OCI-LY1 (cell line): ENCODE measurements at regions not wholly inside any gene's neighbourhood (a gene's known extent, or its start where the extent isn't known, plus 50 kb on each side); places are given as distances from the start of the nearest gene placed in this dataset.

Experiments
- EZH2 ChIP-seq: fragments of 200-600 bp; sonication (generic), shearing (Covaris generic); IDR thresholded peaks from 2 replicates; pipeline ENCODE4 v1.8.0; 2017; ENCODE audit warnings: borderline replicate concordance, mixed run types, mild to moderate bottlenecking, antibody characterized with exemption, low read length, moderate library complexity, mixed read lengths
- TF ChIP-seq, protein P1 (sequence below): fragments of 200-600 bp; sonication (generic), shearing (Covaris generic); IDR thresholded peaks from 2 replicates; pipeline ENCODE4 v1.5.1; 2017; ENCODE audit warnings: mild to moderate bottlenecking, antibody characterized with exemption, low read length, moderate library complexity, mixed read lengths

DNA sequence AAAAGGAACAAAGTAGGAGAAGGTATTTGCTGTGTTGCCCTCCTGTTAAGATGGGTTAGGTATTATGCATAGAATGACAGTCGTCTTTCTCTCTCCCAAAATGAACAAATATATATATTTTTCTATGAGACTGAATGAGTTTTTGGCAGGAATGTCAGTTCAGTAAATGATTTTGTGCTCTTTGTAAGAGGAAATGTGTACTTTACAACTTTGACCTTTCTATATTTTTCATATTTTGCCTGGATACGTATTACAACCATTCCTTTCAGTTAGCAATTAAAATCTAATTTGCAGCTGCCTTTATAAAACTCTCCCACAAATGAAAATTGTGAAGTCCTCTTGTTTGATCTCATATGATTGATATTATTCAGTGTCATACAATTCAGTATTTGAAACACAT is 336.6 kb upstream of the MEOX2 start:
- TF ChIP-seq EZH2 = no peak
- TF ChIP-seq, protein P1, sequence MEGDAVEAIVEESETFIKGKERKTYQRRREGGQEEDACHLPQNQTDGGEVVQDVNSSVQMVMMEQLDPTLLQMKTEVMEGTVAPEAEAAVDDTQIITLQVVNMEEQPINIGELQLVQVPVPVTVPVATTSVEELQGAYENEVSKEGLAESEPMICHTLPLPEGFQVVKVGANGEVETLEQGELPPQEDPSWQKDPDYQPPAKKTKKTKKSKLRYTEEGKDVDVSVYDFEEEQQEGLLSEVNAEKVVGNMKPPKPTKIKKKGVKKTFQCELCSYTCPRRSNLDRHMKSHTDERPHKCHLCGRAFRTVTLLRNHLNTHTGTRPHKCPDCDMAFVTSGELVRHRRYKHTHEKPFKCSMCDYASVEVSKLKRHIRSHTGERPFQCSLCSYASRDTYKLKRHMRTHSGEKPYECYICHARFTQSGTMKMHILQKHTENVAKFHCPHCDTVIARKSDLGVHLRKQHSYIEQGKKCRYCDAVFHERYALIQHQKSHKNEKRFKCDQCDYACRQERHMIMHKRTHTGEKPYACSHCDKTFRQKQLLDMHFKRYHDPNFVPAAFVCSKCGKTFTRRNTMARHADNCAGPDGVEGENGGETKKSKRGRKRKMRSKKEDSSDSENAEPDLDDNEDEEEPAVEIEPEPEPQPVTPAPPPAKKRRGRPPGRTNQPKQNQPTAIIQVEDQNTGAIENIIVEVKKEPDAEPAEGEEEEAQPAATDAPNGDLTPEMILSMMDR = no peak
